Stomach (tissue), 4 donors: ENCODE measurements at regions not wholly inside any gene's neighbourhood (a gene's known extent, or its start where the extent isn't known, plus 50 kb on each side); places are given as distances from the start of the nearest gene placed in this dataset.

Experiments
- EP300 ChIP-seq: sonication (generic); formaldehyde crosslinking; IDR thresholded peaks from one replicate; pipeline ENCODE4 v1.6.1; 2017; ENCODE audit warnings: antibody characterized with exemption
- POLR2A ChIP-seq, 4 donors: fragments of 450-650 bp; IDR thresholded peaks; one replicate each; pipeline ENCODE4 v1.6.1; 2016; ENCODE audit warnings: antibody characterized with exemption in 4 of 4, control low read depth in 2 of 4, mild to moderate bottlenecking in 1 of 4, moderate library complexity in 1 of 4
- POLR2AphosphoS5 ChIP-seq, 3 donors: sonication (generic); formaldehyde crosslinking; IDR thresholded peaks; one replicate each; pipeline ENCODE4 v1.6.1; 2016; ENCODE audit warnings: antibody characterized with exemption in 3 of 3
- TF ChIP-seq, protein P1 (sequence below), 7 experiments: fragments of 450-650 bp in 4 of 7; fragments of 200-600 bp in 3 of 7; sonication (generic) in 3 of 7; IDR thresholded peaks; one replicate each; pipeline ENCODE4 v1.5.1; 2016 to 2019; ENCODE audit warnings: antibody characterized with exemption in 7 of 7, control low read depth in 2 of 7, mild to moderate bottlenecking in 1 of 7

DNA sequence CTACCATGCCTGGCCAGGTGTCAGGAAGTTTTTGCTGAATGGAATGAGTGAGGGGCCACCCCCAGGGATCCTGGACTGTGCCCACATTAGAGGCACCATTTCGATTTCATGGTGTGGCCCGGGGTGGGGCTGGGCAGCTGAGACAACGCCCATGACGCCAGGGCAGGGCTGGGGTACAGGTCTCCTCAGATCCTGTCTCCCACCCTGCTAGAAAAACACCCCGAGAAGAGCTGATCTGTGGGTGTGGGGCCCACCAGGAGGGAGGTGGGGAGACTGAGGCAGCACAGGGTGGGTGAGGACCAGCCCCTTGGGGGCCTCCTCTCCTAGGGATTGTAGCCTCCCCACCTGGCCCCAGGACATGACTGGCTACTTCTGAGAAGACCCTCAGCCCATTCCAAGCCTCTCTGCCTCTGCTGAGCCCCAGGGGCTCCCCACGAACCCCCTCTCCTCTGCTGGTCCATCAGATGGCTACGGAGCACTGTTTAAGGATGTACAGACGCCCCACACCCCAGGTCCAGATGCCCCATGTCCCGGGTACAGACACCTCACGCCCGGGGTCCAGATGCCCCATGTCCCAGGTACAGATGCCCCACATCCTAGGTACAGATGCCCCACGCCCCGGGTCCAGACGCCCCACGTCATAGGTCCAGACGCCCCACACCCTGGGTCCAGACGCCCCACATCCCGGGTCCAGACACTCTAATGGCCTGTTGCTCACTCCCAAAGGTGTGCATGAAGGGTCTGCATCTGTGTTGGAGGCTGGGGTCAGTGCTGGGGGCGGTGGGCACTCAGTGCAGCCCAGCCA, 99.4 kb downstream of the MICALL2 start:
- TF ChIP-seq, protein P1, sequence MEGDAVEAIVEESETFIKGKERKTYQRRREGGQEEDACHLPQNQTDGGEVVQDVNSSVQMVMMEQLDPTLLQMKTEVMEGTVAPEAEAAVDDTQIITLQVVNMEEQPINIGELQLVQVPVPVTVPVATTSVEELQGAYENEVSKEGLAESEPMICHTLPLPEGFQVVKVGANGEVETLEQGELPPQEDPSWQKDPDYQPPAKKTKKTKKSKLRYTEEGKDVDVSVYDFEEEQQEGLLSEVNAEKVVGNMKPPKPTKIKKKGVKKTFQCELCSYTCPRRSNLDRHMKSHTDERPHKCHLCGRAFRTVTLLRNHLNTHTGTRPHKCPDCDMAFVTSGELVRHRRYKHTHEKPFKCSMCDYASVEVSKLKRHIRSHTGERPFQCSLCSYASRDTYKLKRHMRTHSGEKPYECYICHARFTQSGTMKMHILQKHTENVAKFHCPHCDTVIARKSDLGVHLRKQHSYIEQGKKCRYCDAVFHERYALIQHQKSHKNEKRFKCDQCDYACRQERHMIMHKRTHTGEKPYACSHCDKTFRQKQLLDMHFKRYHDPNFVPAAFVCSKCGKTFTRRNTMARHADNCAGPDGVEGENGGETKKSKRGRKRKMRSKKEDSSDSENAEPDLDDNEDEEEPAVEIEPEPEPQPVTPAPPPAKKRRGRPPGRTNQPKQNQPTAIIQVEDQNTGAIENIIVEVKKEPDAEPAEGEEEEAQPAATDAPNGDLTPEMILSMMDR (IDR thresholded peaks at IDR 0.05): no peak
- no peak for TF ChIP-seq POLR2AphosphoS5 (IDR thresholded peaks at IDR 0.05)
- TF ChIP-seq POLR2A (IDR thresholded peaks at IDR 0.05): no peak
- no peak for TF ChIP-seq EP300
